ENCODE measurements at regions not wholly inside any gene's neighbourhood (a gene's known extent, or its start where the extent isn't known, plus 50 kb on each side); places are given as distances from the start of the nearest gene placed in this dataset.

- WGBS, result 66% methylated on average over 3 of the region's 3 CpGs
- no peak overlapping the region for H3K4me3 ChIP-seq (ENCODE audit: low read depth, low read length)
- DNase-seq (ENCODE audit: extremely low spot score), result no peak
- no peak overlapping the region for H3K27ac ChIP-seq (ENCODE audit: low read depth)
- H3K4me1 ChIP-seq (ENCODE audit: insufficient read depth), result no peaks in the 10 kb centered on the region
- H3K36me3 ChIP-seq (ENCODE audit: insufficient read depth), result no peaks in the 10 kb centered on the region
Observed at GRCh38 chr5:23071682-23072081, 218.5 kb upstream of the CDH12 start.

DNA sequence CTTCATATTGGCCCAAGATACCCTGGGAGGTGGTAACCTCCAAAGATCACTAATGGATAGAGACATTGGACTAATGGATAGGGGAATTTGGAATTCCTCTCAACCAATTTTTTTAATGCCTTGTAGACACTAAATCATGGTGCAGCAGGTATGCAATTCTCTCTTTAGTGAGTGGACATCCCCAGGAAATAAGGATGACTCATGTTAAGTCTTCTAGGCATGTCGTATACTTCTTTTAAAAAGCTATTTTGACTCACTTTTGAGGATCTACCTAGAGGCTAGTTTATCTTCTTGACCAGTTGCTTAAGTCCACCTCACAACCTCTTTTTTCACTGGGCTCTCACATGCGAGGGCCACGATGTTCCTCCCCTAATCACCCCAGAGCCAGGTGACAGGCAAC is 211.6 kb upstream of the CDH12 start:
- Histone ChIP-seq H3K4me1 (ENCODE audit: insufficient read depth) (no peaks in the 10 kb centered on the region), H3K4me3 (ENCODE audit: low read depth, low read length) (no peak overlapping the region), H3K36me3 (ENCODE audit: insufficient read depth) (no peaks in the 10 kb centered on the region), H3K27ac (ENCODE audit: low read depth) (no peak overlapping the region)
- 87% methylated on average over 3 of the region's 3 CpGs for WGBS
- no peak for DNase-seq (ENCODE audit: extremely low spot score)

- 33% methylated on average over 1 of the region's 1 CpG for WGBS
- H3K27ac ChIP-seq (ENCODE audit: low read depth), result no peak overlapping the region
- H3K36me3 ChIP-seq (ENCODE audit: insufficient read depth), result no peaks in the 10 kb centered on the region
- H3K4me1 ChIP-seq (ENCODE audit: insufficient read depth), result no peaks in the 10 kb centered on the region
- no peak overlapping the region for H3K4me3 ChIP-seq (ENCODE audit: low read depth, low read length)
- DNase-seq (ENCODE audit: extremely low spot score), result no peak
Observed at GRCh38 chr5:23053846-23054245, 200.7 kb upstream of the CDH12 start.

- H3K36me3 ChIP-seq (ENCODE audit: insufficient read depth), result no peaks in the 10 kb centered on the region
- 44% methylated on average over 3 of the region's 3 CpGs for WGBS
- no peak for DNase-seq (ENCODE audit: extremely low spot score)
- no peaks in the 10 kb centered on the region for H3K4me1 ChIP-seq (ENCODE audit: insufficient read depth)
- no peak overlapping the region for H3K4me3 ChIP-seq (ENCODE audit: low read depth, low read length)
- H3K27ac ChIP-seq (ENCODE audit: low read depth), result no peak overlapping the region
Observed at GRCh38 chr5:23042226-23042625, 189.1 kb upstream of the CDH12 start.

DNA sequence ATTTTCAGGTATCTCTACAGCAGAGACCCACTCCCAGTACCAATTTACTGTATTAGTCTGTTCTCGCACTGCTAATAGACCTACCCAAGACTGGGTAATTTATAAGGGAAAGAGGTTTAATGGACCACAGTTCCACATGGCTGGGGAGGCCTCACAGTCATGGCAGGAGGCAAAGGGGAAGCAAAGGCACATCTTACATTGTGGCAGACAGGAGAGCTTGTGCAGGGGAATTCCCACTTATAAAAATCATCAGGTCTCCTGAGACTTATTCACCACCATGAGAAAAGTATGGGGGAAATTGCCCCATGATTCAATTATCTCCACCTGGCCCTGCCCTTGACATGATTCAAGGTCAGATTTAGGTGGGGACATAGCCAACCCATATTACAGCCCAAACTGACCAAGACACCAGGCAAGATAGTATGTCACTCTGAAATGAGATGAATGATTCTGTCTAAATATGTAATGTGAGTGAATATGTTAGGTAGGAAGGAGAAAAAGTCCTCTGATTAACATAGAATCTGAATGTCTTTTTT is 182.5 kb upstream of the CDH12 start:
- DNase-seq (ENCODE audit: extremely low spot score), result no peak
- H3K4me1 ChIP-seq (ENCODE audit: insufficient read depth), result no peaks in the 10 kb centered on the region
- H3K4me3 ChIP-seq (ENCODE audit: low read depth, low read length), result no peak overlapping the region
- no peak overlapping the region for H3K27ac ChIP-seq (ENCODE audit: low read depth)
- WGBS, result 54% methylated on average over 1 of the region's 1 CpG
- no peaks in the 10 kb centered on the region for H3K36me3 ChIP-seq (ENCODE audit: insufficient read depth)

- WGBS, result 96% methylated on average over 1 of the region's 1 CpG
Observed at GRCh38 chr5:23033864-23034263, 180.7 kb upstream of the CDH12 start.

GRCh38 chr5:23029290-23029689 is 176.1 kb upstream of the CDH12 start:
- Histone ChIP-seq H3K36me3 (ENCODE audit: insufficient read depth) (no peaks in the 10 kb centered on the region), H3K4me3 (ENCODE audit: low read depth, low read length) (no peak overlapping the region), H3K4me1 (ENCODE audit: insufficient read depth) (no peaks in the 10 kb centered on the region), H3K27ac (ENCODE audit: low read depth) (no peak overlapping the region)
- no peak for DNase-seq (ENCODE audit: extremely low spot score)

More at GRCh38 chr5:23033864-23034263, 180.7 kb upstream of the CDH12 start:
- H3K27ac ChIP-seq (ENCODE audit: low read depth), result no peak overlapping the region
- no peak for DNase-seq (ENCODE audit: extremely low spot score)
- H3K36me3 ChIP-seq (ENCODE audit: insufficient read depth), result no peaks in the 10 kb centered on the region
- H3K4me1 ChIP-seq (ENCODE audit: insufficient read depth), result no peaks in the 10 kb centered on the region
- no peak overlapping the region for H3K4me3 ChIP-seq (ENCODE audit: low read depth, low read length)

DNA sequence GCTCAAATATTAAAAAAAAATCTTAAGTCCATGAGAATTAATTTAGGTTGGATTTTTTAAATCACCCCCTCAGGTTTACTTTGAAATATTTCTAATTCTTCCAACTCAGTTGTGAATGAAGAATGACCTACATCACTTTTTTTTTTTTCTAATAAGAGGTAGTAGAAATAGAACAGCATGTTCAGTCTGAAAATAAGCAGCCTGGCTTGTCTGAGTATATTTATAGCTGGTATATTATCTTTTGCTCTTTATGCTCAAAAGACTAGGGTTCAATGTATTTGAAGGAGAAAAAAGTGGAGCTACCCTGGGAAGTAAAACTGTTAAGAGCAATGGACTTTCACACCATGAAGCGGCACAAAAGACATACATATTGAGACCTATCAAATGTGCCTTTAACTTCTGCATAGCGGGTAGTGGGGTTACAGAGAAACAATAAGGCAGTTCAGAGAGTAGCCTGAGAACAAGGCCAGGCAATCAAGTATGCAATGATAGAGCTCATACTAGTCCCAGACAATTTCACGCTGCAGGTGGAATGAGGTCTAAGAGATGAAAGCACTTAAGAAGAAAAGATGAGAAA is 175.4 kb upstream of the CDH12 start:
- DNase-seq (ENCODE audit: extremely low spot score), result no peak
- Histone ChIP-seq H3K36me3 (ENCODE audit: insufficient read depth) (no peaks in the 10 kb centered on the region), H3K4me3 (ENCODE audit: low read depth, low read length) (no peak overlapping the region), H3K27ac (ENCODE audit: low read depth) (no peak overlapping the region), H3K4me1 (ENCODE audit: insufficient read depth) (no peaks in the 10 kb centered on the region)
- 93% methylated on average over 3 of the region's 3 CpGs for WGBS

DNA sequence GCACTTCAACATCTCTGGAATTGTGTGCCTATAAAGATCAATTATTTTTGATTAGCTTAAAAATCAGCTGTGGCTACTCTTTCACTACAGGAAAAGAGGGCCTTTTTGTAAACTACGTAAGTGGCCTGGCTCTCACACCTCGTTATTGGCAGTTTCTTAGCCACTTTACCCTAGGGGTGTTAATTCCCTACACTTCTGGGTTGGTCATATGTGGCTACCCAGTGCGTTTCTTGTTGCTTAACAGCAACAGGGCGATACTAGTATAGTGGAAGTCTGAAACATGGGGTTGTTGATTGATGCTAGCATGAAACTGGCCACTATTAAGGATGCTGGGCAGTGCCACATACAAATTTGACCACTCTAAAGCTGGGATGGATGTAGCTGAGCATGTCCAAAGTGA is 174.7 kb upstream of the CDH12 start:
- WGBS, result 90% methylated on average over 4 of the region's 4 CpGs
- no peak for DNase-seq (ENCODE audit: extremely low spot score)
- H3K36me3 ChIP-seq (ENCODE audit: insufficient read depth), result no peaks in the 10 kb centered on the region
- no peaks in the 10 kb centered on the region for H3K4me1 ChIP-seq (ENCODE audit: insufficient read depth)
- H3K27ac ChIP-seq (ENCODE audit: low read depth), result no peak overlapping the region
- H3K4me3 ChIP-seq (ENCODE audit: low read depth, low read length), result no peak overlapping the region

DNA sequence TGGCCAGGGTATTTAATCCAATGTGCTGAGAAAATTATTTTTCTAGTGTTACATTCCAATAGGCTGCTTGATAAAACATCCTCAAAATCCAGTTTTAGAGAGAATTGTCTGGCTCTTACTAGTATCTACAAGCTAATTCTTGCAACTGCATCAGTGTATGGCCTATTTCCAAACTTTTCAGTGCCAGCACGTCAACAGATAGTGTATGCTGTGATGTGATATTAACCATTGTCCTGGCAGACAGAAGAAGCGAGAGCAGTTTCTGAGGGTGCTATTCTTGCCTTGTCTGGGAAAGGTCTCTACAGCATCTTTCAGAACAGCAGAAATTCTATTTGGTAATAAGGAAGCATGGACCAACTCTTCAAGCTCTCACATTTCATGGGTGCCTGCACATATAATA is 174.2 kb upstream of the CDH12 start:
- no peak for DNase-seq (ENCODE audit: extremely low spot score)
- no peaks in the 10 kb centered on the region for H3K4me1 ChIP-seq (ENCODE audit: insufficient read depth)
- WGBS, result 46% methylated on average over 2 of the region's 2 CpGs
- no peaks in the 10 kb centered on the region for H3K36me3 ChIP-seq (ENCODE audit: insufficient read depth)
- H3K4me3 ChIP-seq (ENCODE audit: low read depth, low read length), result no peak overlapping the region
- H3K27ac ChIP-seq (ENCODE audit: low read depth), result no peak overlapping the region

- Histone ChIP-seq H3K4me3 (ENCODE audit: low read depth, low read length) (no peak overlapping the region), H3K4me1 (ENCODE audit: insufficient read depth) (no peaks in the 10 kb centered on the region), H3K36me3 (ENCODE audit: insufficient read depth) (no peaks in the 10 kb centered on the region), H3K27ac (ENCODE audit: low read depth) (no peak overlapping the region)
- 62% methylated on average over 5 of the region's 5 CpGs for WGBS
- no peak for DNase-seq (ENCODE audit: extremely low spot score)
Observed at GRCh38 chr5:23026252-23027170, 173.4 kb upstream of the CDH12 start.

DNA sequence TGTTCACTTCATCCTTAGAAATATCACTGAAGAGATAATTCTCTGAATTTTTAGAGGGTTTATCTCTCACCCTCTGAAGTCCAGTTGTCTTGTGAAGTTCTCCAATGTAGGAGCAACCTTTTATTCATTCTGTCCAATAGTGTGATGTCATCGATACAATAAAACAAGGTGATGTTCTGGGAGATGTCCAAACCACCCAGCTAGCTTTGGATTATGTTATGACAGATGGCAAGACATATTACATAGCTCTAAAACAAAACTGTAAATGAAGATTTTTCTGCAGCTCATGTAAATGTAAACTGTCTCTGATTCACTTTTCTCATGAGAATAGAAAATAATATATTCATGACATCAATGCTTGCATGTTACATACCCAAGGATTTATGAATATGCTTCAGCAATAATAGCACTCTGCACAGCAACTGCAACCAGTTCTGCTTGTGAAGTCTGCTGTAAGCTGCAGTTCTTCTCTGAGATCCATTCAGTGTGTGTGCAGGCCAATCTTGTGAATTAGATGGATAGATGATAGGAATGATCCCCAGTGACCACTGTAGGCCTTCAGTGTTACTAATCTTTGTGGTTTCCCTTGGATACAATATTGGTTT is 172.6 kb upstream of the CDH12 start:
- DNase-seq (ENCODE audit: extremely low spot score), result no peak
- Histone ChIP-seq H3K4me3 (ENCODE audit: low read depth, low read length) (no peak overlapping the region), H3K4me1 (ENCODE audit: insufficient read depth) (no peaks in the 10 kb centered on the region), H3K27ac (ENCODE audit: low read depth) (no peak overlapping the region), H3K36me3 (ENCODE audit: insufficient read depth) (no peaks in the 10 kb centered on the region)
- 57% methylated on average over 1 of the region's 1 CpG for WGBS

DNA sequence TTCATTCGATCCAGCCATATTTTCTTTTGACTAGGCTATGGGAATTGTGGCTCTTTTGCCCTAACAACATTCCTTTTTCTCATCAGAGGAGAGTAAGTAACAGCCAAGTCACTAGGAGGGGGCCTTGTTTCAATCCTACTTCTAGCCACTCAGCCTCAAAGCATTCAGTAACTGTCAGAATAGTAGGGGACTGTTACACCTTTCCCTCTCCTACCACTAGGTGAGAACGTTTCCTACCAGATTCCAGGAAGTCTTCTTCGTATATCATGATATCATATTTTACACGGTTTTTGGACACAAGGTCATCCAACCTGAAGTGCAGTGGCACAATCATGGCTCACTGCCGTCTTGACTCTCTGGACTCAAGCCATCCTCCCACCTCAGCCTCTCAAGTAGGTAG is 171.3 kb upstream of the CDH12 start:
- H3K36me3 ChIP-seq (ENCODE audit: insufficient read depth), result no peaks in the 10 kb centered on the region
- WGBS, result 87% methylated on average over 5 of the region's 5 CpGs
- no peaks in the 10 kb centered on the region for H3K4me1 ChIP-seq (ENCODE audit: insufficient read depth)
- no peak for DNase-seq (ENCODE audit: extremely low spot score)
- no peak overlapping the region for H3K27ac ChIP-seq (ENCODE audit: low read depth)
- no peak overlapping the region for H3K4me3 ChIP-seq (ENCODE audit: low read depth, low read length)

DNA sequence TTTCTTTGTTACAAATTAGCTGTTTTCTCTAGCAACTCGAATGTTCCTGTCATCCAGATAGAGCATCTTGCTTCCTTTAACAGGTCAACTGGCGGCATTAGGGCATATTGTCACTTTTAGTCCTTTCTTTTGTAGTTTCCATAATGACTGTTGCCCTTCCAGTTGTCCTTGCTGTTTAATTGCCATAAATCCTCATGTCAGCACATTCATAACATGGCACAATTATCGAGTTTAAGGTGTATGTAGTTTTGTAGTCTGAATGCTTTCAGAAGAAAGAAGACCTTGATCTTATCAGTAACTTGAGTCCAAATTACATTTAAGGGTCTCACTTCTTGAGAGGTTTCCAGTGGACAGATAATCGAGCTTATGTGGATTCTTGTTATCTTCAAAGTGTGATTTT is 161.7 kb upstream of the CDH12 start:
- DNase-seq (ENCODE audit: extremely low spot score), result no peak
- WGBS, result 64% methylated on average over 4 of the region's 4 CpGs
- H3K36me3 ChIP-seq (ENCODE audit: insufficient read depth), result no peaks in the 10 kb centered on the region

More for the DNA sequence above, 161.7 kb upstream of the CDH12 start:
- H3K27ac ChIP-seq (ENCODE audit: low read depth), result no peak overlapping the region
- no peak overlapping the region for H3K4me3 ChIP-seq (ENCODE audit: low read depth, low read length)
- no peaks in the 10 kb centered on the region for H3K4me1 ChIP-seq (ENCODE audit: insufficient read depth)
